Left ventricle myocardium inferior (tissue), 1 donor: ENCODE measurements at regions not wholly inside any gene's neighbourhood (a gene's known extent, or its start where the extent isn't known, plus 50 kb on each side); places are given as distances from the start of the nearest gene placed in this dataset.

ENCODE experiments used
- DNase-seq: peaks from one replicate; pipeline ENCODE4 v3.0.0-alpha.2; 2020
- H3K27ac ChIP-seq: fragments of 200-600 bp; replicated peaks from 2 replicates; pipeline ENCODE4 v1.8.0; 2021
- H3K27me3 ChIP-seq: fragments of 200-600 bp; 2 replicates; pipeline ENCODE4 v1.8.0; 2021; ENCODE audit warnings: low read depth
- H3K36me3 ChIP-seq: fragments of 200-600 bp; 2 replicates; pipeline ENCODE4 v1.8.0; 2021
- H3K4me1 ChIP-seq: fragments of 200-600 bp; 2 replicates; pipeline ENCODE4 v1.8.0; 2021
- H3K4me3 ChIP-seq: fragments of 200-600 bp; 2 replicates; pipeline ENCODE4 v1.8.0; 2021; ENCODE audit warnings: mild to moderate bottlenecking, moderate library complexity
- H3K9me3 ChIP-seq: fragments of 200-600 bp; replicated peaks from 2 replicates; pipeline ENCODE4 v1.8.0; 2021
- intact Hi-C: fragments of 100-400 bp; cut with micrococcal nuclease; formaldehyde crosslinking; loops from one replicate; pipeline ENCODE4 v1.11.0; 2022
- TF ChIP-seq, protein P1 (sequence below): fragments of 200-600 bp; IDR thresholded peaks from 2 replicates; pipeline ENCODE4 v1.8.0; 2021; ENCODE audit warnings: antibody characterized with exemption, mild to moderate bottlenecking, borderline replicate concordance
- donor health status: DM: no; HTN: yes; CAD: no; lungs with severe emphysema.

DNA sequence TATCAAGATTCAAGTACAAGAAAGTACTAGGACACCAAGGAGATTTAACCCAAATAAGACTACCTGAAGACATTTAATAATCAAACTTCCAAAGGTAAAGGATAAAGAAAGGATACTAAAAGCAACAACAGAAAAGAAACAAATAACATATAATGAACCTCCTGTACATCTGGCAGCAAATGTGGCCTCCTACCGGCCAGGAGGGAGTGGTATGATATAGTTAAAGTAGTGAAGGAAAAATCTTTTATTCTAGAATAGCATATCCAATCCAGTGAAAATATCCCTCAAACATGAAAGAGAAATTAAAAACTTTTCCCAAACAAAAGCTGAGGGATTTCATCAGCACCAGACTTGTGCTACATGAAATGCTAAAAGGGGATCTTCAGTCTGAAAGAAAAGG, 104.7 kb upstream of the GUCY1A2 start:
- Histone ChIP-seq H3K27me3 (no peaks in the 10 kb centered on the region), H3K27ac (no peak overlapping the region), H3K4me3 (no peak overlapping the region), H3K36me3 (no peaks in the 10 kb centered on the region), H3K9me3 (peaks cover 9% of the 10 kb centered on the region), H3K4me1 (no peaks in the 10 kb centered on the region)
- intact Hi-C loops = no loop called here
- DNase-seq = no peak
- TF ChIP-seq, protein P1, sequence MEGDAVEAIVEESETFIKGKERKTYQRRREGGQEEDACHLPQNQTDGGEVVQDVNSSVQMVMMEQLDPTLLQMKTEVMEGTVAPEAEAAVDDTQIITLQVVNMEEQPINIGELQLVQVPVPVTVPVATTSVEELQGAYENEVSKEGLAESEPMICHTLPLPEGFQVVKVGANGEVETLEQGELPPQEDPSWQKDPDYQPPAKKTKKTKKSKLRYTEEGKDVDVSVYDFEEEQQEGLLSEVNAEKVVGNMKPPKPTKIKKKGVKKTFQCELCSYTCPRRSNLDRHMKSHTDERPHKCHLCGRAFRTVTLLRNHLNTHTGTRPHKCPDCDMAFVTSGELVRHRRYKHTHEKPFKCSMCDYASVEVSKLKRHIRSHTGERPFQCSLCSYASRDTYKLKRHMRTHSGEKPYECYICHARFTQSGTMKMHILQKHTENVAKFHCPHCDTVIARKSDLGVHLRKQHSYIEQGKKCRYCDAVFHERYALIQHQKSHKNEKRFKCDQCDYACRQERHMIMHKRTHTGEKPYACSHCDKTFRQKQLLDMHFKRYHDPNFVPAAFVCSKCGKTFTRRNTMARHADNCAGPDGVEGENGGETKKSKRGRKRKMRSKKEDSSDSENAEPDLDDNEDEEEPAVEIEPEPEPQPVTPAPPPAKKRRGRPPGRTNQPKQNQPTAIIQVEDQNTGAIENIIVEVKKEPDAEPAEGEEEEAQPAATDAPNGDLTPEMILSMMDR = no peak

DNA sequence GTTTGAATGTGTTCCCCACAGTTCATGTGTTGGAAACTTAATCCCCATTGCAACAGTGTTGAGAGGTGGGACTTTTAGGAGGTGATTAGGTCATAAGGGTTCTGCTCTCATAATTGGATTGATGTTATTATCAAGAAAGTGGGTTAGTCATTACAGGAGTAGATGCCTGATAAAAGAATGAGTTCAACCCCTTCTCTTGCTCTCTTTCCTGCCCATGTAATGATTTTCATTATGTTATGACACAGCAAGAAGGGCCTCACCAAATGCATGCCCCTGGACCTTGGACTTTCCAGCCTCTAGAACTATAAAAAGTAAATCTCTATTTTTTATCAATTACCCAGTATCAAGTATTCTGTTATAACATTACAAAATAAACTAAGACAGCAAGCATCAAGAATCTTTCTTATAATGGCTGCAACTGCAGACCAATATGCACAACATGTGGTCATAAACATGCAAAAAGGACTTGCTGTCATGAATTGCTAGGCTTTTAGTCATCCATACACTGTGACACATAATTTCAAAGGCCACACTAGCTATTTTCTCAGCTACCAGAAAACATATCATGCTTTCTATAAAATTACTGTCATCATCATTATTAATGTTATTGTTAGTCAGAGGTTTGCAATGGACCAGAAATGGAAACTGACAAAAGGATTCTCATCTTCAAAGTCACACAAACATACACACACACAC, 99.9 kb upstream of the GUCY1A2 start:
- TF ChIP-seq, protein P1 = no peak

DNA sequence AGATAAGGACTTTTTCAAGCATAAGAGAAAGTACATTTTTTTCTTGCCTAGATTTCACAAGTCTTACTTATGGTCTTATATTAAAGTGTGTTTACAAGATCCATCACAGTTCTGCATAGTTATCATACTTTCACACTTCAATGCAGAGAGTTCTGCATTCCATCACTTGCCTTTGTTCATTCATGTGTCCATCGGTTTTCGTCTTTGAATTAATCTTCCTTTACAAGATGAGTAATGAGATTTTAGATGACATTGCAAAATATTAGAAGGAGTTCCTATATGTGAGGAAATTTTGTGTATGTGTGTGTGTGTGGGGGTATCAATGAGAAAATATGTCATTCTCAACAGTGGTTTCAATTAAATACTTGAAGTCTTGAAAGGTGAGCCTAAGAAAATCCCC, 98.1 kb upstream of the GUCY1A2 start:
- Histone ChIP-seq H3K36me3 (no peaks in the 10 kb centered on the region), H3K27me3 (no peaks in the 10 kb centered on the region), H3K4me1 (no peaks in the 10 kb centered on the region), H3K27ac (no peak overlapping the region), H3K9me3 (peaks cover 18% of the 10 kb centered on the region), H3K4me3 (no peak overlapping the region)
- TF ChIP-seq, protein P1 = no peak
- no peak for DNase-seq
- intact Hi-C loops = no loop called here

More for the DNA sequence above, 99.9 kb upstream of the GUCY1A2 start:
- no peak for DNase-seq
- Histone ChIP-seq H3K36me3 (no peaks in the 10 kb centered on the region), H3K27ac (no peak overlapping the region), H3K27me3 (no peaks in the 10 kb centered on the region), H3K4me3 (no peak overlapping the region), H3K9me3 (peaks cover 20% of the 10 kb centered on the region), H3K4me1 (no peaks in the 10 kb centered on the region)
- intact Hi-C loops = no loop called here

DNA sequence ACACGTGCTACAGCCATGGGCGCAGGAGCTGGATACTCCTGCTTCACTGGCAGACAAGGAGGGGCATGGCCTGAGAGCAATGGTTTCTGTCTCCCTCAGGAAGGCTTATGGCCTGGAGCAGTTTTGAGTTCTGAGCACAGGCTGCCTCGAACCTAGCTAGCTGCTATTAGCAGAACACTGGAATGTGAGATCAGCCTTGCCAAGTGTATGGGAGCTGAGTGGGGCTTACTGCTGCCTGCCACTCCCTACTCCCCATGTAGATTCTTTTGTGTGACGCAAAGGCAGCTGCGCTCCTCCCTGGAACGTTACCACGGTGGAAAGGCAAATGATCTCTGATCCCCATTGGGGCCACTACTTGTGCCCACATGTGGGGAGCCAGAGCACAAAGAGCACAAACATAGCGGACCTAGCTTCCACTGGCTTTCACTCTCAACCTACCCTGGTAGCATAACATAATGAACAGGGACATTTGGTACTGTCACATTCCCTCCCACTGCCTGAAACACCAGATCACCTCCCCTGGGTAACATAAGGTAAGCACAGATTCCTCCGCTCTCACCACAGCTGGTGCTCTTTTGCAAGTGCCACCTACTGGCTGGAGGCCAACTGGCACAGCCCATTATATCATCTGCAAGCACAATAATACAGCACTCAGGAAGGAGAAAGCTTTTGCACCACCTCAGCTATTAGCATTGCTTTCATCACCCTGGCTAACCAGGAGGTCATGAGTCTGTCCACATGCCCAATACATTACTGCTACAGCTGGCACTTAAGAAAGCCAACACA, 84.6 kb upstream of the GUCY1A2 start:
- H3K27me3 ChIP-seq = no peaks in the 10 kb centered on the region
- H3K27ac ChIP-seq = no peak overlapping the region
- peaks cover 61% of the 10 kb centered on the region for H3K9me3 ChIP-seq
- TF ChIP-seq, protein P1 = no peak
- H3K4me1 ChIP-seq = no peaks in the 10 kb centered on the region
- DNase-seq = no peak
- intact Hi-C loops = no loop called here
- no peak overlapping the region for H3K4me3 ChIP-seq
- no peaks in the 10 kb centered on the region for H3K36me3 ChIP-seq

DNA sequence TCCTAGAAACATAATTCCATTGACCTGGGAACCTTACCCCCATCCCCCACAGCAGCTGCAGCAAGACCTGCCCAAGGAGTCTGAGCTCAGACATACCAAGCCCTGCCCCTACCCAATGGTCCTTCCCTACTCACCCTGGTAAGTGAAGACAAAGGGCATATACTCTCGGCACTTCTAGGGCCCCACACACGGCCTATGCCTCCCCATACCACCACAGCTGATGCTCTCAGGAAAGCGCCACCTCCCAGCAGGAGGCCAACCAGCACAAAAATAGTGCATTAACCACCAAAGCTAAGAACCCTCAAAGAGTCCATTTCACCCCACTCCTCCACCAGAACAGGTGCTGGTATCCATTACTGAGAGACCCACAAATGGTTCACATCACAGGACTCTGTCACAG, 74.4 kb upstream of the GUCY1A2 start:
- Histone ChIP-seq H3K27me3 (no peaks in the 10 kb centered on the region), H3K27ac (no peak overlapping the region), H3K4me1 (no peaks in the 10 kb centered on the region), H3K36me3 (no peaks in the 10 kb centered on the region), H3K4me3 (no peak overlapping the region), H3K9me3 (peaks cover 43% of the 10 kb centered on the region)
- no peak for DNase-seq
- TF ChIP-seq, protein P1 = no peak
- intact Hi-C loops = no loop called here
